PC-3 (cell line): ENCODE measurements at regions not wholly inside any gene's neighbourhood (a gene's known extent, or its start where the extent isn't known, plus 50 kb on each side); places are given as distances from the start of the nearest gene placed in this dataset.

Experiments used
- EZH2phosphoT487 ChIP-seq: fragments of 300-600 bp; sonication (generic); IDR thresholded peaks from 2 replicates; pipeline ENCODE4 v1.6.1; 2018; ENCODE audit warnings: mild to moderate bottlenecking, antibody characterized with exemption, low read length, borderline replicate concordance
- TF ChIP-seq, protein P1 (sequence below): fragments of 300-600 bp; sonication (generic); conservative IDR thresholded peaks from 2 replicates; pipeline ENCODE4 v1.5.1; 2017; ENCODE audit warnings: antibody characterized with exemption, low read depth, mild to moderate bottlenecking, low read length

DNA sequence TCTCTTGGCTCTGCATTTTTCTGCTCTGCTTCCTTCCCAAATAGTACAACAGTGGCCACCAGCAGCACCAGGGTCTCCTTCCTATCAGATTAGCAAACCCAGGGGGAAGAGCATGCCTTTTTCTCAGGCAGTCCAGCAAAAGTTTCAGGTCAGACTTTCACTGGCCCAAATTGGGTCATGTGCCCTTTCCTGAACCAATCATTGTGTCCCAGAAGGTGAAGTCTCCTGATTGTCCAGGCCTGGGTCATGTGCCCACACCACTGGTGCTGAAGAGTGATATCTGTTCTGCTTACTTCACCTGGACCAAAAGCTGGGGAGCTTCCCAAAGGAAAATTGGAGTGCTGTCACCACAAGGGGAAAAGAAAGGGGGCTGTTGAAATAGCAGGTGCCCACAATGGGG, 64.1 kb upstream of the ALX4 start:
- TF ChIP-seq, protein P1, sequence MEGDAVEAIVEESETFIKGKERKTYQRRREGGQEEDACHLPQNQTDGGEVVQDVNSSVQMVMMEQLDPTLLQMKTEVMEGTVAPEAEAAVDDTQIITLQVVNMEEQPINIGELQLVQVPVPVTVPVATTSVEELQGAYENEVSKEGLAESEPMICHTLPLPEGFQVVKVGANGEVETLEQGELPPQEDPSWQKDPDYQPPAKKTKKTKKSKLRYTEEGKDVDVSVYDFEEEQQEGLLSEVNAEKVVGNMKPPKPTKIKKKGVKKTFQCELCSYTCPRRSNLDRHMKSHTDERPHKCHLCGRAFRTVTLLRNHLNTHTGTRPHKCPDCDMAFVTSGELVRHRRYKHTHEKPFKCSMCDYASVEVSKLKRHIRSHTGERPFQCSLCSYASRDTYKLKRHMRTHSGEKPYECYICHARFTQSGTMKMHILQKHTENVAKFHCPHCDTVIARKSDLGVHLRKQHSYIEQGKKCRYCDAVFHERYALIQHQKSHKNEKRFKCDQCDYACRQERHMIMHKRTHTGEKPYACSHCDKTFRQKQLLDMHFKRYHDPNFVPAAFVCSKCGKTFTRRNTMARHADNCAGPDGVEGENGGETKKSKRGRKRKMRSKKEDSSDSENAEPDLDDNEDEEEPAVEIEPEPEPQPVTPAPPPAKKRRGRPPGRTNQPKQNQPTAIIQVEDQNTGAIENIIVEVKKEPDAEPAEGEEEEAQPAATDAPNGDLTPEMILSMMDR: no peak
- TF ChIP-seq EZH2phosphoT487: no peak
